ENCODE measurements at regions not wholly inside any gene's neighbourhood (a gene's known extent, or its start where the extent isn't known, plus 50 kb on each side); places are given as distances from the start of the nearest gene placed in this dataset.

- TF ChIP-seq ZNF518A (tag by site-specific recombination; conservative IDR thresholded peaks at IDR 0.05; ENCODE audit: low read depth) (no peak), ZNF239 (tag by site-specific recombination; IDR thresholded peaks at IDR 0.05) (no peak), ZSCAN23 (tag by site-specific recombination; IDR thresholded peaks at IDR 0.05) (no peak), CTCF (tag by site-specific recombination; IDR thresholded peaks at IDR 0.05) (no peak), ZNF157 (tag by site-specific recombination; IDR thresholded peaks at IDR 0.05) (no peak), YY1 (tag by site-specific recombination; IDR thresholded peaks at IDR 0.05) (no peak), ZEB2 (tag by site-specific recombination; IDR thresholded peaks at IDR 0.05) (no peak), ZNF48 (tag by site-specific recombination; IDR thresholded peaks at IDR 0.05) (no peak), ZBTB17 (tag by site-specific recombination; IDR thresholded peaks at IDR 0.05) (no peak), ZNF530 (tag by site-specific recombination; IDR thresholded peaks at IDR 0.05; ENCODE audit: low read depth) (no peak)
- TF ChIP-seq, protein P1, sequence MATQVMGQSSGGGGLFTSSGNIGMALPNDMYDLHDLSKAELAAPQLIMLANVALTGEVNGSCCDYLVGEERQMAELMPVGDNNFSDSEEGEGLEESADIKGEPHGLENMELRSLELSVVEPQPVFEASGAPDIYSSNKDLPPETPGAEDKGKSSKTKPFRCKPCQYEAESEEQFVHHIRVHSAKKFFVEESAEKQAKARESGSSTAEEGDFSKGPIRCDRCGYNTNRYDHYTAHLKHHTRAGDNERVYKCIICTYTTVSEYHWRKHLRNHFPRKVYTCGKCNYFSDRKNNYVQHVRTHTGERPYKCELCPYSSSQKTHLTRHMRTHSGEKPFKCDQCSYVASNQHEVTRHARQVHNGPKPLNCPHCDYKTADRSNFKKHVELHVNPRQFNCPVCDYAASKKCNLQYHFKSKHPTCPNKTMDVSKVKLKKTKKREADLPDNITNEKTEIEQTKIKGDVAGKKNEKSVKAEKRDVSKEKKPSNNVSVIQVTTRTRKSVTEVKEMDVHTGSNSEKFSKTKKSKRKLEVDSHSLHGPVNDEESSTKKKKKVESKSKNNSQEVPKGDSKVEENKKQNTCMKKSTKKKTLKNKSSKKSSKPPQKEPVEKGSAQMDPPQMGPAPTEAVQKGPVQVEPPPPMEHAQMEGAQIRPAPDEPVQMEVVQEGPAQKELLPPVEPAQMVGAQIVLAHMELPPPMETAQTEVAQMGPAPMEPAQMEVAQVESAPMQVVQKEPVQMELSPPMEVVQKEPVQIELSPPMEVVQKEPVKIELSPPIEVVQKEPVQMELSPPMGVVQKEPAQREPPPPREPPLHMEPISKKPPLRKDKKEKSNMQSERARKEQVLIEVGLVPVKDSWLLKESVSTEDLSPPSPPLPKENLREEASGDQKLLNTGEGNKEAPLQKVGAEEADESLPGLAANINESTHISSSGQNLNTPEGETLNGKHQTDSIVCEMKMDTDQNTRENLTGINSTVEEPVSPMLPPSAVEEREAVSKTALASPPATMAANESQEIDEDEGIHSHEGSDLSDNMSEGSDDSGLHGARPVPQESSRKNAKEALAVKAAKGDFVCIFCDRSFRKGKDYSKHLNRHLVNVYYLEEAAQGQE (tag by site-specific recombination; IDR thresholded peaks at IDR 0.05) = no peak
- TF ChIP-seq, protein P2, sequence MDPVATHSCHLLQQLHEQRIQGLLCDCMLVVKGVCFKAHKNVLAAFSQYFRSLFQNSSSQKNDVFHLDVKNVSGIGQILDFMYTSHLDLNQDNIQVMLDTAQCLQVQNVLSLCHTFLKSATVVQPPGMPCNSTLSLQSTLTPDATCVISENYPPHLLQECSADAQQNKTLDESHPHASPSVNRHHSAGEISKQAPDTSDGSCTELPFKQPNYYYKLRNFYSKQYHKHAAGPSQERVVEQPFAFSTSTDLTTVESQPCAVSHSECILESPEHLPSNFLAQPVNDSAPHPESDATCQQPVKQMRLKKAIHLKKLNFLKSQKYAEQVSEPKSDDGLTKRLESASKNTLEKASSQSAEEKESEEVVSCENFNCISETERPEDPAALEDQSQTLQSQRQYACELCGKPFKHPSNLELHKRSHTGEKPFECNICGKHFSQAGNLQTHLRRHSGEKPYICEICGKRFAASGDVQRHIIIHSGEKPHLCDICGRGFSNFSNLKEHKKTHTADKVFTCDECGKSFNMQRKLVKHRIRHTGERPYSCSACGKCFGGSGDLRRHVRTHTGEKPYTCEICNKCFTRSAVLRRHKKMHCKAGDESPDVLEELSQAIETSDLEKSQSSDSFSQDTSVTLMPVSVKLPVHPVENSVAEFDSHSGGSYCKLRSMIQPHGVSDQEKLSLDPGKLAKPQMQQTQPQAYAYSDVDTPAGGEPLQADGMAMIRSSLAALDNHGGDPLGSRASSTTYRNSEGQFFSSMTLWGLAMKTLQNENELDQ (tag by site-specific recombination; IDR thresholded peaks at IDR 0.05; ENCODE audit: low read depth) = no peak
Measured at GRCh38 chr20:60494476-60494875, 536.3 kb downstream of the CDH26 start.

Data from HEK293 (cell line).